Caco-2 (cell line): ENCODE measurements at regions not wholly inside any gene's neighbourhood (a gene's known extent, or its start where the extent isn't known, plus 50 kb on each side); places are given as distances from the start of the nearest gene placed in this dataset.

Experiments used
- BruUV-seq: library from RNA; stranded (reverse); fragments of 400-500 nt; replicated peaks from 2 replicates; lab custom pipeline; 2021; lab: Mats Ljungman, UMichigan
- CTCF ChIA-PET: fragments of 300-600 bp; sonication (Branson Sonifier 250); formaldehyde crosslinking; loops from one replicate; lab custom pipeline; 2022; ENCODE audit warnings: antibody characterized with exemption; lab: Charles Lee
- POLR2A ChIA-PET: fragments of 300-600 bp; sonication (Branson Sonifier 250); formaldehyde crosslinking; loops from one replicate; lab custom pipeline; 2022; ENCODE audit warnings: antibody characterized with exemption; lab: Charles Lee
- DNase-seq, 2 experiments: peaks; one replicate each; pipeline versions ENCODE4 v3.0.0 to v3.0.0-alpha.2; 2020 to 2022
- H3K27me3 ChIP-seq: replicated peaks from 2 replicates; pipeline ENCODE4 v1.6.0; 2011; ENCODE audit warnings: low read length; ENCODE audit not compliant: control insufficient read depth, insufficient read depth
- H3K36me3 ChIP-seq: 2 replicates; pipeline ENCODE4 v1.5.1; 2011; ENCODE audit warnings: low read length; ENCODE audit not compliant: control insufficient read depth, insufficient read depth
- H3K4me1 ChIP-seq: fragments of 250-450 bp; sonication (Bioruptor Pico); 2 replicates; pipeline ENCODE4 v1.5.1; 2020; ENCODE audit warnings: mild to moderate bottlenecking
- H3K4me3 ChIP-seq: 2 replicates; pipeline ENCODE4 v1.5.1; 2011; ENCODE audit warnings: low read depth, mild to moderate bottlenecking, control low read depth, low read length
- H3K9me3 ChIP-seq: fragments of 250-450 bp; sonication (Bioruptor Pico); 2 replicates; pipeline ENCODE4 v1.5.1; 2020; ENCODE audit warnings: mild to moderate bottlenecking, moderate library complexity
- H3K27ac Mint-ChIP-seq: one replicate; pipeline ENCODE4 v1.8.0; 2022; ENCODE audit warnings: mixed read lengths; ENCODE audit not compliant: unreplicated experiment
- H3K27me3 Mint-ChIP-seq: one replicate; pipeline ENCODE4 v1.8.0; 2022; ENCODE audit warnings: mixed read lengths; ENCODE audit not compliant: insufficient read depth, unreplicated experiment
- H3K36me3 Mint-ChIP-seq: one replicate; pipeline ENCODE4 v1.8.0; 2022; ENCODE audit warnings: mild to moderate bottlenecking, mixed read lengths; ENCODE audit not compliant: insufficient read depth, unreplicated experiment
- H3K4me1 Mint-ChIP-seq: one replicate; pipeline ENCODE4 v1.8.0; 2022; ENCODE audit warnings: low read depth, mixed read lengths; ENCODE audit not compliant: unreplicated experiment
- H3K4me3 Mint-ChIP-seq: one replicate; pipeline ENCODE4 v1.8.0; 2022; ENCODE audit warnings: mild to moderate bottlenecking, moderate library complexity, mixed read lengths; ENCODE audit not compliant: unreplicated experiment
- H3K9me3 Mint-ChIP-seq: one replicate; pipeline ENCODE4 v1.8.0; 2022; ENCODE audit warnings: mixed read lengths; ENCODE audit not compliant: unreplicated experiment
- CTCF ChIP-seq, 2 experiments: fragments of 200-600 bp in 1 of 2; IDR thresholded peaks; 1 replicate in 1 of 2; 2 replicates in 1 of 2; pipeline versions ENCODE4 v1.5.1 to v1.8.0; 2011 to 2022; ENCODE audit warnings: antibody characterized with exemption in 1 of 2, control low read depth in 1 of 2, inconsistent platforms in 1 of 2, low read depth in 1 of 2, low read length in 1 of 2, mild to moderate bottlenecking in 1 of 2, moderate library complexity in 1 of 2; ENCODE audit not compliant: insufficient read depth in 1 of 2, severe bottlenecking in 1 of 2, unreplicated experiment in 1 of 2
- intact Hi-C: fragments of 100-400 bp; cut with micrococcal nuclease; formaldehyde crosslinking; loops from one replicate; pipeline ENCODE4 v1.10.0; 2022; ENCODE audit not compliant: unreplicated experiment

DNA sequence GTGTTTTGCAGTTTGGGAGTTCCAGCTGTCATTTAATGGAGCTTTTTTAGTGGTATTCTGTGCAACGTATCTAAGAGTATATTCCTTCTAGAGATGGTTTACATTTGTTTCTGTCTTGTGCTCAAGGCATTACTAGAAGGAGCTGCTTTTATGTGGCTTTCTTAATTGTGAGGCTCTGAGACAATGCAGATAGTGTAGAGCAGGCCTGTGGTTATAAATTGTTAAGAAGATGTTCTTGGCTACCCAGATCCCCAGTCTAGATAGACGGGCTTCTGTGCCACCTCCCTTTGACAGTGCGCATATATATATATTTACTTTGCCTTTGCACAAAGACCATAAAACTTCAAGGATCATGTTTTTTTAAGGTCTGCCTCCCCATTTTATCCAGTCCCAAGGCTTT, 160.8 kb upstream of the PODXL start:
- Mint-ChIP-seq H3K27ac (no peak overlapping the region), H3K27me3 (peaks cover 4% of the 10 kb centered on the region), H3K4me3 (no peak overlapping the region), H3K36me3 (no peaks in the 10 kb centered on the region), H3K9me3 (no peaks in the 10 kb centered on the region), H3K4me1 (no peaks in the 10 kb centered on the region)
- ChIA-PET CTCF (no interaction called here), POLR2A (no interaction called here)
- Histone ChIP-seq H3K4me3 (no peak overlapping the region), H3K27me3 (no peaks in the 10 kb centered on the region), H3K36me3 (no peaks in the 10 kb centered on the region), H3K9me3 (no peaks in the 10 kb centered on the region), H3K4me1 (no peaks in the 10 kb centered on the region)
- DNase-seq: no peak
- no peak for TF ChIP-seq CTCF (IDR thresholded peaks at IDR 0.05; ENCODE audit: insufficient read depth in 1 of 2, low read depth in 1 of 2, low read length in 1 of 2, severe bottlenecking in 1 of 2, unreplicated experiment in 1 of 2)
- intact Hi-C loops: no loop called here
- BruUV-seq: no TSS peak

- ChIA-PET CTCF (interaction anchor here (1.1 kb wide), 1 partner anchor 10 kb away, joined by 3 read pairs; no protein-coding TSS in a partner anchor), POLR2A (no interaction called here)
- no peak for DNase-seq
- Histone ChIP-seq H3K27me3 (no peaks in the 10 kb centered on the region), H3K36me3 (no peaks in the 10 kb centered on the region), H3K4me1 (no peaks in the 10 kb centered on the region), H3K4me3 (no peak overlapping the region), H3K9me3 (no peaks in the 10 kb centered on the region)
- H3K9me3 Mint-ChIP-seq: no peaks in the 10 kb centered on the region
- no peaks in the 10 kb centered on the region for H3K36me3 Mint-ChIP-seq
- peaks cover 2% of the 10 kb centered on the region for H3K27me3 Mint-ChIP-seq
- no peak overlapping the region for H3K27ac Mint-ChIP-seq
- no TSS peak for BruUV-seq
- no peak for TF ChIP-seq CTCF (IDR thresholded peaks at IDR 0.05; ENCODE audit: insufficient read depth in 1 of 2, low read depth in 1 of 2, low read length in 1 of 2, severe bottlenecking in 1 of 2, unreplicated experiment in 1 of 2)
- H3K4me1 Mint-ChIP-seq: no peaks in the 10 kb centered on the region
- intact Hi-C loops: no loop called here
- no peak overlapping the region for H3K4me3 Mint-ChIP-seq
These were observed 142.9 kb upstream of the PODXL start for GRCh38 chr7:131699323-131699722.

GRCh38 chr7:131692131-131692960, 135.9 kb upstream of the PODXL start:
- DNase-seq: peak; percentile 53 to 67
- Histone ChIP-seq H3K4me3 (no peak overlapping the region), H3K9me3 (no peaks in the 10 kb centered on the region), H3K4me1 (no peaks in the 10 kb centered on the region), H3K27me3 (no peaks in the 10 kb centered on the region), H3K36me3 (no peaks in the 10 kb centered on the region)
- Mint-ChIP-seq H3K4me1 (no peaks in the 10 kb centered on the region), H3K9me3 (no peaks in the 10 kb centered on the region), H3K27ac (no peak overlapping the region), H3K4me3 (no peak overlapping the region), H3K27me3 (no peaks in the 10 kb centered on the region), H3K36me3 (peaks cover 5% of the 10 kb centered on the region)
- peak; percentile 77 to 88 for TF ChIP-seq CTCF (IDR thresholded peaks at IDR 0.05; ENCODE audit: insufficient read depth in 1 of 2, low read depth in 1 of 2, low read length in 1 of 2, severe bottlenecking in 1 of 2, unreplicated experiment in 1 of 2)
- intact Hi-C loops: no loop called here
- no TSS peak for BruUV-seq
- ChIA-PET CTCF (interaction anchor here (0.8 to 0.9 kb wide), 2 partner anchors 22 to 138 kb away, joined by 3 read pairs; no protein-coding TSS in a partner anchor), POLR2A (no interaction called here)
